CD4-positive, alpha-beta memory T cell (primary cell): ENCODE measurements at regions not wholly inside any gene's neighbourhood (a gene's known extent, or its start where the extent isn't known, plus 50 kb on each side); places are given as distances from the start of the nearest gene placed in this dataset.

Source experiments
- CTCF ChIA-PET: fragments of 350-600 bp; sonication (Branson Sonifier 250); formaldehyde crosslinking; loops from one replicate; lab custom pipeline; 2021; ENCODE audit warnings: inconsistent platforms; ENCODE audit not compliant: partially characterized antibody; lab: Charles Lee
- POLR2A ChIA-PET: fragments of 350-600 bp; sonication (Branson Sonifier 250); formaldehyde crosslinking; loops from one replicate; lab custom pipeline; 2021; ENCODE audit not compliant: partially characterized antibody; lab: Charles Lee
- DNase-seq, 5 donors: peaks; one replicate each; pipeline versions ENCODE4 v3.0.0 to v3.0.0-alpha.2; 2020 to 2022; ENCODE audit warnings: mixed read lengths in 1 of 5
- H3K27ac ChIP-seq: one replicate; pipeline ENCODE4 v1.7.0; 2013; ENCODE audit warnings: low read depth, low read length
- H3K27me3 ChIP-seq: 2 replicates; pipeline ENCODE4 v1.7.0; 2013; ENCODE audit warnings: mild to moderate bottlenecking, low read length, moderate library complexity; ENCODE audit not compliant: insufficient read depth
- H3K36me3 ChIP-seq: 2 replicates; pipeline ENCODE4 v1.7.0; 2013; ENCODE audit warnings: mild to moderate bottlenecking, low read length, moderate library complexity; ENCODE audit not compliant: insufficient read depth
- H3K4me1 ChIP-seq: 2 replicates; pipeline ENCODE4 v1.7.0; 2013; ENCODE audit warnings: mild to moderate bottlenecking, low read length, moderate library complexity; ENCODE audit not compliant: insufficient read depth
- H3K4me3 ChIP-seq, 2 donors: one replicate each; pipeline ENCODE4 v1.7.0; 2013; ENCODE audit warnings: low read length in 2 of 2, mild to moderate bottlenecking in 1 of 2
- H3K9me3 ChIP-seq, 2 donors: one replicate each; pipeline ENCODE4 v1.7.0; 2013; ENCODE audit warnings: low read length in 2 of 2, control low read depth in 1 of 2; ENCODE audit not compliant: control insufficient read depth in 1 of 2
- H3K27ac Mint-ChIP-seq, 7 donors: one replicate each; pipeline ENCODE4 v1.8.0; 2020 to 2021; ENCODE audit warnings: mixed read lengths in 7 of 7, mild to moderate bottlenecking in 6 of 7, inconsistent platforms in 3 of 7, moderate library complexity in 3 of 7
- H3K27me3 Mint-ChIP-seq, 2 donors: one replicate each; pipeline ENCODE4 v1.8.0; 2020 to 2021; ENCODE audit warnings: mixed read lengths in 2 of 2
- H3K36me3 Mint-ChIP-seq, 2 donors: one replicate each; pipeline ENCODE4 v1.8.0; 2020 to 2021; ENCODE audit warnings: mixed read lengths in 2 of 2, inconsistent platforms in 1 of 2, mild to moderate bottlenecking in 1 of 2
- H3K4me1 Mint-ChIP-seq, 4 donors: one replicate each; pipeline ENCODE4 v1.8.0; 2020 to 2021; ENCODE audit warnings: mixed read lengths in 4 of 4, mild to moderate bottlenecking in 1 of 4
- H3K4me3 Mint-ChIP-seq, 8 donors: one replicate each; pipeline ENCODE4 v1.8.0; 2020 to 2021; ENCODE audit warnings: mixed read lengths in 8 of 8, mild to moderate bottlenecking in 7 of 8, moderate library complexity in 6 of 8, inconsistent platforms in 3 of 8
- H3K9me3 Mint-ChIP-seq, 8 donors: one replicate each; pipeline ENCODE4 v1.8.0; 2020 to 2021; ENCODE audit warnings: mixed read lengths in 8 of 8, mild to moderate bottlenecking in 5 of 8, inconsistent platforms in 3 of 8, moderate library complexity in 1 of 8
- intact Hi-C: fragments of 100-400 bp; cut with micrococcal nuclease; formaldehyde crosslinking; loops from one replicate; pipeline ENCODE4 v1.15.1; 2023

DNA sequence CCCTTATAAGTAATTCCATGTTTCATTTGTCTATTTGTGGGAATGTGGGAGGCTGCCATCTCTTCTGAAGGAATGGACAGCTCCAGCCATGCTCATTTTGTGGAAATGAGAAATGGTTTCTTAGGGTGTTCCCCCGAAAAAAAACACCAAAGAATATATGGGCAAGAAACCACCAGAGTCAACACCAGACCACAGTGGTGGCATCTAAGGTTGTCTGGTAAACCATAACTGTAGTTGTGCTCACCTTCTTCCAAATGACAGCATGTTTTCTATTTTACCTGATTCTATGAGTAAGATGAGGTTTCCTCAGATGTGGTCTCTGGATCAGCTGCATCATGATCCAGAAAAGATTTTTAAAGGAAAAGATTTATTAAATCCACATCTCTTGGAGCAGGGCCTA, 217.0 kb upstream of the C2CD4B start:
- Mint-ChIP-seq H3K36me3 (no peaks in the 10 kb centered on the region), H3K4me1 (no peaks in the 10 kb centered on the region), H3K9me3 (no peaks in the 10 kb centered on the region), H3K27ac (no peak overlapping the region), H3K4me3 (no peak overlapping the region), H3K27me3 (peaks cover 18 to 25% of the 10 kb centered on the region in 2 donors)
- no peak for DNase-seq
- CTCF ChIA-PET: no interaction called here
- no peak overlapping the region for H3K4me3 ChIP-seq
- intact Hi-C loops: no loop called here
- POLR2A ChIA-PET: no interaction called here
- no peaks in the 10 kb centered on the region for H3K9me3 ChIP-seq
- H3K4me1 ChIP-seq: no peaks in the 10 kb centered on the region
- H3K27ac ChIP-seq: no peak overlapping the region
- H3K27me3 ChIP-seq: no peaks in the 10 kb centered on the region
- no peaks in the 10 kb centered on the region for H3K36me3 ChIP-seq

GRCh38 chr15:62389885-62390790, 225.1 kb upstream of the C2CD4B start, which contains the start of gene TLN2:
TSS of gene TLN2 (plus strand) at chr15:62390550.
- peak; percentile 31 to 58 (median 52) for DNase-seq
- H3K4me3 Mint-ChIP-seq: peak within 1 kb of the TSS; percentile 90 to 98 (median 96)
- Histone ChIP-seq H3K36me3 (no peaks in the 10 kb centered on the region), H3K27me3 (peaks cover 7% of the 10 kb centered on the region), H3K4me3 (peak within 1 kb of the TSS; percentile 65 to 83), H3K27ac (no peak within 1 kb of the TSS), H3K4me1 (peaks cover 17% of the 10 kb centered on the region), H3K9me3 (no peaks in the 10 kb centered on the region)
- POLR2A ChIA-PET: no interaction called here
- intact Hi-C loops: no loop called here
- H3K9me3 Mint-ChIP-seq: no peaks in the 10 kb centered on the region
- CTCF ChIA-PET: no interaction called here
- peaks cover 10 to 14% of the 10 kb centered on the region in 2 donors for H3K27me3 Mint-ChIP-seq
- peak within 1 kb of the TSS; percentile 59 to 86 (median 83) for H3K27ac Mint-ChIP-seq
- peaks cover 11 to 19% (median 14%) of the 10 kb centered on the region in 4 donors for H3K4me1 Mint-ChIP-seq
- peaks cover 0 to 8% of the 10 kb centered on the region in 2 donors for H3K36me3 Mint-ChIP-seq

- H3K9me3 Mint-ChIP-seq: no peaks in the 10 kb centered on the region
- POLR2A ChIA-PET: no interaction called here
These were observed 225.9 kb upstream of the C2CD4B start for GRCh38 chr15:62390791-62391640.

GRCh38 chr15:62391641-62392262, 226.7 kb upstream of the C2CD4B start:
- H3K27ac Mint-ChIP-seq: peak overlapping the region in 1 of 7 donors; percentile 70

More at GRCh38 chr15:62390791-62391640, 225.9 kb upstream of the C2CD4B start:
- Histone ChIP-seq H3K9me3 (no peaks in the 10 kb centered on the region), H3K4me3 (peak overlapping the region; percentile 65 to 83), H3K27me3 (peaks cover 7% of the 10 kb centered on the region), H3K27ac (no peak overlapping the region), H3K4me1 (peaks cover 17% of the 10 kb centered on the region), H3K36me3 (no peaks in the 10 kb centered on the region)
- Mint-ChIP-seq H3K4me1 (peaks cover 11 to 19% (median 14%) of the 10 kb centered on the region in 4 donors), H3K27me3 (peaks cover 12 to 14% of the 10 kb centered on the region in 2 donors), H3K36me3 (peaks cover 0 to 8% of the 10 kb centered on the region in 2 donors), H3K4me3 (peak overlapping the region; percentile 90 to 98 (median 96)), H3K27ac (peak overlapping the region; percentile 29 to 86 (median 78))
- intact Hi-C loops: no loop called here
- CTCF ChIA-PET: no interaction called here
- DNase-seq: peak in 4 of 5 donors; percentile 4 to 32 (median 18)

GRCh38 chr15:62392376-62392775, 227.3 kb upstream of the C2CD4B start:
- H3K9me3 ChIP-seq: no peaks in the 10 kb centered on the region
- POLR2A ChIA-PET: interaction anchor here (1.0 kb wide), 1 partner anchor 15 kb away, joined by 3 read pairs; no protein-coding TSS in a partner anchor
- peaks cover 7% of the 10 kb centered on the region for H3K27me3 ChIP-seq
- Mint-ChIP-seq H3K9me3 (no peaks in the 10 kb centered on the region), H3K4me3 (peak overlapping the region; percentile 80 to 98 (median 88)), H3K4me1 (peaks cover 11 to 19% (median 14%) of the 10 kb centered on the region in 4 donors), H3K36me3 (peaks cover 0 to 8% of the 10 kb centered on the region in 2 donors), H3K27me3 (peaks cover 12 to 14% of the 10 kb centered on the region in 2 donors), H3K27ac (peak overlapping the region in 5 of 7 donors; percentile 18 to 81 (median 57))
- H3K4me3 ChIP-seq: peak overlapping the region; percentile 65 to 83
- peaks cover 17% of the 10 kb centered on the region for H3K4me1 ChIP-seq
- H3K27ac ChIP-seq: no peak overlapping the region
- H3K36me3 ChIP-seq: no peaks in the 10 kb centered on the region
- peak in 2 of 5 donors; percentile 2 to 9 for DNase-seq
- CTCF ChIA-PET: no interaction called here
- intact Hi-C loops: no loop called here

More at GRCh38 chr15:62391641-62392262, 226.7 kb upstream of the C2CD4B start:
- no peaks in the 10 kb centered on the region for H3K36me3 ChIP-seq
- H3K4me1 Mint-ChIP-seq: peaks cover 11 to 19% (median 14%) of the 10 kb centered on the region in 4 donors
- no peaks in the 10 kb centered on the region for H3K9me3 ChIP-seq
- peak overlapping the region; percentile 90 to 98 (median 96) for H3K4me3 Mint-ChIP-seq
- peaks cover 7% of the 10 kb centered on the region for H3K27me3 ChIP-seq
- peak in 4 of 5 donors; percentile 17 to 28 (median 18) for DNase-seq
- no peaks in the 10 kb centered on the region for H3K9me3 Mint-ChIP-seq
- ChIA-PET CTCF (no interaction called here), POLR2A (interaction anchor here (1.0 kb wide), 1 partner anchor 16 kb away, joined by 3 read pairs; no protein-coding TSS in a partner anchor)
- H3K4me3 ChIP-seq: peak overlapping the region; percentile 65 to 83
- intact Hi-C loops: no loop called here
- peaks cover 12 to 14% of the 10 kb centered on the region in 2 donors for H3K27me3 Mint-ChIP-seq
- peaks cover 17% of the 10 kb centered on the region for H3K4me1 ChIP-seq
- no peak overlapping the region for H3K27ac ChIP-seq
- H3K36me3 Mint-ChIP-seq: peaks cover 0 to 8% of the 10 kb centered on the region in 2 donors

DNA sequence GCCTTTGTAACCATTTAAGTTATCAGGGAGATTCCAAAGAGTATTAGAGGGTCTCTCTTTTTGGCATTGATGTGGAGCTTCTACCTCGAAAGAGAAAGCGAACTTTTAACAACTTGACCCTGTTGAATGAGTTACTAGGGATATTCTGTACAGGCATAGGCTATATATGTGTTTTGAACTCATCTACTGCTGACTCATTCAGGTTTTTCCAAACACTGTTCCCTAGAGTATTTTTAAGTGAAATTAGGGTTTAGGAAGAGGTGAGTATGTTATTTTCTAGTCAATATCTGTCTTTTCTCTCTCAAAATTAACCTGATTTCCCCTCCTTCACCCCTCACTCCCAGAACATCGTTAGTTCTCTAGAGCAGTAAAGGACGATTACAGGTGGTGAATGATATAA, 228.1 kb upstream of the C2CD4B start:
- intact Hi-C loops: no loop called here
- H3K4me1 ChIP-seq: peaks cover 17% of the 10 kb centered on the region
- peaks cover 0 to 3% (median under 1%) of the 10 kb centered on the region in 8 donors for H3K9me3 Mint-ChIP-seq
- no peaks in the 10 kb centered on the region for H3K9me3 ChIP-seq
- no peak for DNase-seq
- CTCF ChIA-PET: no interaction called here
- H3K36me3 ChIP-seq: no peaks in the 10 kb centered on the region
- peaks cover 2 to 8% of the 10 kb centered on the region in 2 donors for H3K36me3 Mint-ChIP-seq
- H3K27me3 Mint-ChIP-seq: peaks cover 14% of the 10 kb centered on the region in 2 donors
- H3K27me3 ChIP-seq: peaks cover 7% of the 10 kb centered on the region
- peaks cover 11 to 19% (median 14%) of the 10 kb centered on the region in 4 donors for H3K4me1 Mint-ChIP-seq
- H3K27ac ChIP-seq: no peak overlapping the region
- H3K4me3 Mint-ChIP-seq: peak overlapping the region in 1 of 8 donors; percentile 46
- no peak overlapping the region for H3K27ac Mint-ChIP-seq
- POLR2A ChIA-PET: no interaction called here
- no peak overlapping the region for H3K4me3 ChIP-seq
